CD1c-positive myeloid dendritic cell (primary cell): ENCODE measurements at regions not wholly inside any gene's neighbourhood (a gene's known extent, or its start where the extent isn't known, plus 50 kb on each side); places are given as distances from the start of the nearest gene placed in this dataset.

ENCODE experiments used
- DNase-seq: peaks from one replicate; pipeline ENCODE4 v3.0.0-alpha.2; 2016; ENCODE audit errors: extremely low spot score

- DNase-seq: no peak
Measured at GRCh38 chr18:46321955-46322354, 217.8 kb downstream of the HAUS1 start.

GRCh38 chr18:46322411-46322891 lies 218.3 kb downstream of the HAUS1 start:
- DNase-seq: no peak

GRCh38 chr18:46322941-46323340 lies 218.8 kb downstream of the HAUS1 start:
- no peak for DNase-seq

GRCh38 chr18:46324087-46324955 lies 220.1 kb downstream of the HAUS1 start:
- DNase-seq: peak; percentile 75

GRCh38 chr18:46325895-46326294 lies 221.7 kb downstream of the HAUS1 start:
- no peak for DNase-seq

GRCh38 chr18:46329736-46330246 lies 225.6 kb downstream of the HAUS1 start:
- DNase-seq: no peak

GRCh38 chr18:46331316-46331715 lies 227.1 kb downstream of the HAUS1 start:
- no peak for DNase-seq

- no peak for DNase-seq
Measured at GRCh38 chr18:46332286-46332801, 228.2 kb downstream of the HAUS1 start.

- DNase-seq: no peak
Measured at GRCh38 chr18:46332921-46333341, 228.7 kb downstream of the HAUS1 start.

- DNase-seq: no peak
Measured at GRCh38 chr18:46333431-46334135, 229.4 kb downstream of the HAUS1 start.

GRCh38 chr18:46334868-46335281 lies 230.7 kb downstream of the HAUS1 start:
- no peak for DNase-seq

GRCh38 chr18:46335534-46336101 lies 231.4 kb downstream of the HAUS1 start:
- DNase-seq: peak; percentile 13

GRCh38 chr18:46336278-46337111 lies 232.3 kb downstream of the HAUS1 start:
- DNase-seq: no peak

GRCh38 chr18:46337271-46337670 lies 233.1 kb downstream of the HAUS1 start:
- DNase-seq: no peak

GRCh38 chr18:46338205-46338604 lies 234.0 kb downstream of the HAUS1 start:
- DNase-seq: no peak

GRCh38 chr18:46338766-46339165 lies 234.6 kb downstream of the HAUS1 start:
- no peak for DNase-seq

GRCh38 chr18:46340716-46341115 lies 236.5 kb downstream of the HAUS1 start:
- no peak for DNase-seq

GRCh38 chr18:46341986-46342525 lies 237.9 kb downstream of the HAUS1 start:
- DNase-seq: peak; percentile 9

GRCh38 chr18:46343456-46343855 lies 239.3 kb downstream of the HAUS1 start:
- DNase-seq: no peak

- DNase-seq: peak; percentile 29
Measured at GRCh38 chr18:46343931-46344372, 239.8 kb downstream of the HAUS1 start.
